Activated T-cell treated with anti-CD3 and anti-CD28 coated beads for 24 hours (primary cell): ENCODE measurements at regions not wholly inside any gene's neighbourhood (a gene's known extent, or its start where the extent isn't known, plus 50 kb on each side); places are given as distances from the start of the nearest gene placed in this dataset.

Source experiments
- DNase-seq: peaks from one replicate; pipeline ENCODE4 v3.0.0-alpha.2; 2020; ENCODE audit warnings: low read depth

GRCh38 chr20:60244373-60245146 lies 286.3 kb downstream of the CDH26 start:
- DNase-seq = no peak

GRCh38 chr20:60246751-60247150 lies 288.5 kb downstream of the CDH26 start:
- no peak for DNase-seq

DNA sequence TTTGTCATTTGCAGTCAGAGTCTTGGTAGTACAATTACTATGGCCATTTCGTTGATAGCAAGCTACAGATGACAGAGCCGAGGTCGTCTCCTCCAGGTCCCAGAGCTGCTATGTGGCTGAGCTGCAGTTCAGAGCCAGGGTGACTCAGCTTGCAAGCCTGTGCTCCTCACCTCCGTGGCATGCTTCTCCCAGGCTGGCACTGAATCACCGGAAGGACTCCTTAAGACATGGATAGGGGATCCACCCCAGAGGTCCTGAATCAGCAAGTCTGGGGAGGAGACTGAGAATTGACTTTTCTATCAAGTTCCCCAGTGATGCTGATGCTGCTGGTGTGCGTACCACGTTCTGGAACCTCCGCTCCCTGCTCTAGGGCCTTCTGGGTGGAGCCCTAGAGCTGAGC lies 291.2 kb downstream of the CDH26 start:
- no peak for DNase-seq

DNA sequence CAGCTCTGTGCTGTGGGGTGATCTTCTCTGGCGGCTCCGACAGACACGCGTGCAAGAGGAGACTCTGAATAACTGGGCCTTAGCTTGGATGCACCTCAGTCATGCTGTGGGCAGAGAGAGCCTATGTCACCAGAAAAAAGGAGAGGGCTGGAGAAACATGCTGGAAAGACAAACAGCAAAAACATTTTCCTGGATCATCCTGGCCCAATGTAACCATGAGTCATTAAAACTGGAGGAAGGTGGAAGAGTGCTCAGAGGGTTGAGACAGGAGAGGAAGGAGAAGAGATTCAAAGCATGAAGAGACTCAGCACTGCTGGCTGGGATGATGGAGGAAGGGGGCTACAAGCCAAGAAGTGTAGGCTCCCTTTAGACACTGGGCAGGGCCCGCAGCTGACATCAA lies 292.0 kb downstream of the CDH26 start:
- DNase-seq = no peak

GRCh38 chr20:60252866-60253265 lies 294.6 kb downstream of the CDH26 start:
- DNase-seq = no peak

DNA sequence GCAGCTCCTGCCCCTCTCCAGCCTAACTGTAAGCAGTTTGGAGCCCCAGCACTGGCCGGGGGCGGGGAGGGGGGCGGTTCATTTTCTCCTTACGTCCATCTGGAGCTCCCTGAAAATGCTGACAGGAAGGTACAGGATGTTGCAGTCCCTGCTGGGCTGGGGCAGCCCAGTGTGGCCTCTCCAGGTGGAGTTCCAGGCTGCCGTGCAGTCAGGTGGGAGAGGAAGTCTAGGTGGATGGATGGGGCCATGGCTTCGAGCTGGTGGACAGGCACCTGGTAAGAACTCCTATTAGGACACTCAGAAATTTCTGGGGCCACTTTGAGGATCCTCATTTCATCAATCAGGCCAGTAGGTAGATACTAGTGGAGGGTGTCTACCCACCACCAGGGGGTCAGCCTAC lies 295.2 kb downstream of the CDH26 start:
- no peak for DNase-seq

DNA sequence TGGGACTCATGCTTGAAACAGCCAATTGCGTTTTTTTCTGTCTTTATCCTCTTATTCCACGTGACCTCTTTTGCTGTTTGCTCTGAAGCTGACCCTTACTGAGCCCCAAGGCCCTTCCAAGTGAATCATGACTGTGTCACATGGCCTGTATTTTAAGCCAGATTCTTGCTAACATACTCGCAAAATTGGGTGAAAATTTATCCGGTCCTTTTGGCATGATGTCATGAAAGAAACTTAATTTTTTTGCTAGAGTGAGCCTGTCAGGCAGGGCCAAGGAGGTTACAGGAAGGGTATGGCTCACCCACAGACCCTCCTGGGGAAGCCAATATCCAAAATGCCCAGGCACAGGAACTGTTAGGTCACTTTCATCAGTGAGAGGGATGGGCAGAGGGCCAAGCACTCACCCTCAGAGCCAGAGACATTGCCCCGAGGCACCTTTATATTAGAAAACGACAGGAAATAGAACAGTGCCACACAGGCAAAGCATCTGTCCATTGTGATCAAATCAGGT lies 296.7 kb downstream of the CDH26 start:
- no peak for DNase-seq

DNA sequence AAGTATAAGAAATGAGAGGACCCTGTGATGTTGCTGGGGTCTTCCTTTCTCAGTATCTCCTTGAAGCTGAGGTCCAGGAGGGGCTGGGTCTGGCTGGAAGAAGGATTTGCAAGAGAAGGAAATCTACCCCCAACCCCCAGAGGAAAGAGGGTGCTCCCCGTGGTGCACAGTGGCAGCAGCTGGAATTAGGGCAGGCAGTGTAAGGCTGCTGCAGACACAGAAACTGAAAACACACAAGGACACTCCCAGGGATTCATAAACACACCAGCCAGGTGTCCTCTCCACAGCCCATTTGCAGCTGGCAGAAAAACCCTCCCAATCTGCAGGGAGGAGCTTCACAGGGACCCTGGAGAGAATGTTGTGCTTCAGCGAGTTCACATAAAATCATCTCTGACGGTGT lies 297.2 kb downstream of the CDH26 start:
- DNase-seq = no peak

DNA sequence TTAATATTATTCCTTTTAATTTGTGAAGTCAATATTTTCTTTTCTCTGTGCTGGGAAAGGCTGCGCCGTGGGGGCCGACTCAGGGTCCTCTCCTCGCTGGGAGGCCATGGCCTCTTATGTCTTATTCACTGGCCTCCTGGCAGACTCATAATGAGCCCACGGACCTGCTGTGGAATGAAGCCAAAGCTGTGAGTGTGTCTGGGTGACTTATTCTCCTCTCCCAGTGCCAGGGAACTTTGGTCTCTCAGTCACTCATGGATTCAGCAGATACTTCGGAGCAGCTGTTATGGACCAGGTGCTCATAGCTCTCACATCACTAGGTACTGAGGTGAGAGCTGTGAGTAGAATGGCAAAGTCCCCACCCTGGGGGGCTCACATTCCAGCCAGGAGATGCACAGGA lies 297.6 kb downstream of the CDH26 start:
- no peak for DNase-seq

DNA sequence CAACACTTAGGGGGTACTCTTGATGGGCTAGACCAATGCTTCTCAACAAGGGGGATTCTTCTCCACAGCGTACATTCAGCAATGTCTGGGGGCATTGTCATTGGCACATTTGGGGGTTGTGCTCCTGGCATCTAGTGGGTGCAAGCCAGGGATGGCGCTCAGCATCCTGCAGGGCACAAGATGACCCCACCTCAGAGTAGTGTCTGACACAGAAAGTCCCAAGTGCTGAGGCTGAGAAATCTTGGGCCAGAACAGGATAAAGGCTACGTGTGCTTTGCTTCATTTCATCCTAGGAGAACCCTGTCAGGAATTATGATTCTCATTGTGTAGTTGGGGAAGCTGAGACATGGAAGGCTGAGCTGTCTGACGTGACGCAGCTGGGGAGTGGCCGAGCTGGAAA lies 298.6 kb downstream of the CDH26 start:
- DNase-seq = no peak

GRCh38 chr20:60257671-60258070 lies 299.4 kb downstream of the CDH26 start:
- DNase-seq = no peak

DNA sequence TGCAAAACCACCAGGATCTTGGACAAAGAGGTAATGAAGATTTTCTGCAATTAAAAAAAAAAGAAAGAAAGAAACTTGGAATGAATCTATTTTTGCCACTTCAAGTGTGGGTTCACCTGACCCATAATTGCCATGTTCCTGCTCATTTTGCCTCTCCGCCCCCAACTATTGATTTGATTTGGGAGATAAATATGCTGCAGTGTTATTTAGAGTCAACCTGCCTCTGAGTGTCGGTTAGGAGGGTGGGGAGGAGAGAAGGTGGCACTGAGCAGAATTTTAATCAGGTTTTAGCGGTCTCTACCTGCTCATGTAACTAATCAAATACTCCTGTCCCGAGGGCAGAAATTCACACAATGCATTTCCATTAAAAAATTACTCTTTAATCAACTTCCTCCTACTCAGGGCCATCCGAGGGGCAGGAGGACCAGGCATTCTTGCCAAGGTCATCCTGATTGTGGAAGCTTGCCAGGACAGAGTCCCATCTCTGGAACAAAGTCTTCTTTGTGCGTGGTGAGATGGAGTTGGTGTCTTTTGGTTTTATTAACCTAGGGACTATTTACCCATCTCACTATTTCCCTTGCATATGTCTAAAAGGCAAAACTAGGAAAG lies 300.1 kb downstream of the CDH26 start:
- no peak for DNase-seq

GRCh38 chr20:60261333-60261732 lies 303.1 kb downstream of the CDH26 start:
- DNase-seq = no peak

GRCh38 chr20:60262967-60263603 lies 304.9 kb downstream of the CDH26 start:
- peak; percentile 32 for DNase-seq

- no peak for DNase-seq
Measured at GRCh38 chr20:60263725-60264709, 305.8 kb downstream of the CDH26 start.

- DNase-seq = no peak
Measured at GRCh38 chr20:60266177-60266823, 308.1 kb downstream of the CDH26 start.

- no peak for DNase-seq
Measured at GRCh38 chr20:60268491-60268890, 310.3 kb downstream of the CDH26 start.

GRCh38 chr20:60269573-60270162 lies 311.4 kb downstream of the CDH26 start:
- DNase-seq = no peak

DNA sequence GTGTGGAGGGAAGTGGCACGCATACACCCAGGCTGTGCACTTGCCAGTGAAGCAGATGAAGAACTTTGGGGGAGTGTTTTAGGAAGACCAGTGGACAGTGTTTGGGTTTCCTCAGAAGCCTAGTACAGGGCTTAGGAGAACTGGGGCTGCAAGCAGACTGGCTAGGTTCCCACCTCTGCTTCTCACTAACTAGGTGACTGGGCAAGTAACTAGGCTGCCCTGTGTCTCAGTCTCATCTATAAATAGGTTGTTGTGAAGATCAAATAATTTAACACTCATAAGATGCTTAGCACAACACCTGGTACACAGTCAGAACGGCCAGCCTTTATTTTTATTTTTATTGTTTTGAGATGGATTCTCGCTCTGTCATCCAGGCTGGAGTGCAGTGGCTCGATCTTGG lies 312.1 kb downstream of the CDH26 start:
- DNase-seq = no peak

DNA sequence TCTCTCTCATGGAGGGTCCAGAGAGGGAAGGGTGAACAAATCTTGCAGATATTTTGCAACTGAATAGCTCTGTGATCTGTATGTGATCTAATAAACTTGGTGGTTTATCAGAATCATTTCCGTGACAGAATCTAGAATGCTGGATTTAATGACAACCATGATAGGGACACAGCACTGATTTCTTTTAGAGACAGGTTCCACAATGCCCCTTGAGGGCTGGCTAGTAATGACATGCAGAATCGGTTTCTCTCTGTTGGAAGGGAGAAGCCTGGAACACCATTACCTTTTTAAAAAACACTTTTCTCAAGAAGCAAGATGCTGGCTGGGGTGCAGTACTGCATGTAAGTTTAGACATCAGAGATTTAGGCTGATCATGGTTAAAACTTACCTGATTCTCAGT lies 313.4 kb downstream of the CDH26 start:
- DNase-seq = no peak

DNA sequence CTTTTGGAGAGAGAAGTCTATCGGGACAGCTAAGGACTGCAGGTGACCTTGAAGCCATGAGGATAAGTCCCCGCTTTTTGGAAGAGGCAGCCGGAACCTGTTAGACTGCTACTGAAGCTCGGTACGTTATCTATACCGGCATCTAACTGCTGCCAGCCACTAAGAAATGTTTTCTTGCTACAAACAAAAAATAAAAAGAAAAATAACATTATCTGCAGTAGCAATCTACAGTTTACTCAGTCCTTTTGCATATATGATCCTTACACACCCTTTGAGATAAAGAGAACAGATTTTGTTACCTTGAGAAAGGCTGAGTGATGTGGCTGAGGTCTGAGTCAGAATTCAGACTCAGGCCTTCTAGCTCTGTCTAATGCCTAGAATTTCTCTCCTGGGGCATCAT lies 314.6 kb downstream of the CDH26 start:
- DNase-seq = no peak
